HG03095 (cell line): ENCODE measurements at regions not wholly inside any gene's neighbourhood (a gene's known extent, or its start where the extent isn't known, plus 50 kb on each side); places are given as distances from the start of the nearest gene placed in this dataset.
"Not testable (repeated sequence)": the region's sequence is repeated elsewhere in the genome, so short reads cannot be mapped to it uniquely, and the experiment has no call there.

Experiments
- ATAC-seq: cut with Tn5 transposase; IDR thresholded peaks from one replicate; pipeline ENCODE4 v1.9.1; 2021; ENCODE audit warnings: moderate library complexity; ENCODE audit not compliant: unreplicated experiment

DNA sequence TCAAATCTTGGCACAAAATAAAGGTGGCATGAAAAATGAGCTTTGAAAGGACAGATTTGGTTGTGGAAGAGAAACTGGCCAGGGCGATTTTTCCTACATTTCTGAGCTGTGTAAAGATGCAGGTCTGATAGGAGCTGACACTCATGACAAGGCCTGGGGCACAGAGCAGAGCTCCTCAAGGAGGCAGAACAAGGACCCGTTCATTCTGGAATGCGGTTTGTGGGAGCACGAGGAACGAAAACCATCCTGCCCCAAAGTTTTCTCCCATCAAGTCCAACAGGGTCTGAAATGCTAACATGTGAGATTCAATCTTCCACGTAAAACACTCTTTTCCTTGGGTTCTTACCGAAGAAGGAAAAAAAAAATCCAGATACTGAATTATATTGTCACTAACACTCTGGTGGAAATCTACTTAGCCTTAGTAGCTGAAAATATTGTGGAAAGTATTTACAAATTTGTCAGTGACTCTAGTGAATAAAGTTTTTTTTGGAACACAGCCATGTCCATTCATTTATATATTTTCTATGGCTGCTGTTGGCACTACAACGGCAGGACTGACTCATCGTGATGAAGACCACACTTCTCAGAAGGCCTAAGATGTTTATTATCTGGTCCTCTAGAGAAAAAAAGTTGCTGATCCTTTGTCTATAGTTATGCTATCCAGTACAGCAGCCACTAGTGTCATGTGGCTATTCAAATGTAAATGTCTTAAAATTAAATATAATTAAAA is 215.7 kb downstream of the BAMBI start:
- no peak for ATAC-seq

DNA sequence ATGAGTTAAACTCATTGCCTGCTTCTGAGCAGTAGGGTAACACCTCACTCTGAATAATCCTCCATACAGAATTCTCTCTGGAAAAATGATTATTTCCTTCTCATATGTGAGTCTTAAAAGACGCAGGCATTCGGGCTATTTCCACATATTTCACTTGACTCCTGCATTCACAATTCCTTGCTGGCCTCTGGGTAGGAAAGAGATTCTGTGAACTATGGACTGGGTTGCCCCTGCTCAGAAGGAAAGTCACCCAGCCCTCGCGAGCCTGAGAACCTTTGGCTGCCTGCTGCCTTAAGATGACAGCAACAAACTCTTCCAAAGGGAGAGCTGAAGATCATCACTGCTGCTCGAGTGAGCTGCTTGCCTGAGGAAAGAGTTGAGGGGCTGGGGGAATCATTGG is 216.8 kb downstream of the BAMBI start:
- ATAC-seq, result no peak

DNA sequence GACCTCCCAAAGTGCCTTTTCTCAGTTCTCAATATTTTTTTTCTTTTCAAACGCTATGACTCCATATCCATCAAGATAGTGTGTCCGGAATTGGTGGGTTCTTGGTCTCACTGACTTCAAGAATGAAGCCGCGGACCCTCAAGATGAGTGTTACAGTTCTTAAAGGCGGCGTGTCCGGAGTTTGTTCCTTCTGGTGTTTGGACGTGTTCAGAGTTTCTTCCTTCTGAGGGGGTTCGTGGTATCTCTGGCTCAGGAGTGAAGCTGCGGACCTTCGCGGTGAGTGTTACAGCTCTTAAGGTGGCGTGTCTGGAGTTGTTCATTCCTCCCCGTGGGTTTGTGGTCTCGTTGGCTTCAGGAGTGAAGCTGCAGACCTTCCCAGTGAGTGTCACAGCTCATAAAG is 218.3 kb downstream of the BAMBI start:
- not testable (repeated sequence) for ATAC-seq

DNA sequence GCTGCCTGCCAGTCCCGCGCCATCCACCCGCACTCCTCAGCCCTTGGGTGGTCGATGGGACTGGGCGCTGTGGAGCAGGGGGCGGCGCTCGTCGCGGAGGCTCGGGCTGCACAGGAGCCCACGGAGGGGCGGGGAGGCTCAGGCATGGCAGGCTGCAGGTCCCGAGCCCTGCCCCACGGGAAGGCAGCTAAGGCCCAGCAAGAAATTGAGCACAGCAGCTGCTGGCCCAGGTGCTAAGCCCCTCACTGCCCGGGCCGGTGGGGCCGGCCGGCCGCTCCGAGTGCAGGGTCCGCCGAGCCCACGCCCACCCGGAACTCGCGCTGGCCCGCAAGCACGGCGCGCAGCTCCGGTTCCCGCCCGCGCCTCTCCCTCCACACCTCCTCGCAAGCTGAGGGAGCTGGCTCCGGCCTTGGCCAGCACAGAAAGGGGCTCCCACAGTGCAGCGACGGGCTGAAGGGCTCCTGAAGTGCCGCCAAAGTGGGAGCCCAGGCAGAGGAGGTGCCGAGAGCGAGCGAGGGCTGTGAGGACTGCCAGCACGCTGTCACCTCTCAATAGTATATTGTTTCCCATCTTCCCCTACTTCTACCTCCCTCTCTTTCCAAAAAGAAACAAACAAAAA is 219.6 kb downstream of the BAMBI start:
- ATAC-seq, result not testable (repeated sequence)

DNA sequence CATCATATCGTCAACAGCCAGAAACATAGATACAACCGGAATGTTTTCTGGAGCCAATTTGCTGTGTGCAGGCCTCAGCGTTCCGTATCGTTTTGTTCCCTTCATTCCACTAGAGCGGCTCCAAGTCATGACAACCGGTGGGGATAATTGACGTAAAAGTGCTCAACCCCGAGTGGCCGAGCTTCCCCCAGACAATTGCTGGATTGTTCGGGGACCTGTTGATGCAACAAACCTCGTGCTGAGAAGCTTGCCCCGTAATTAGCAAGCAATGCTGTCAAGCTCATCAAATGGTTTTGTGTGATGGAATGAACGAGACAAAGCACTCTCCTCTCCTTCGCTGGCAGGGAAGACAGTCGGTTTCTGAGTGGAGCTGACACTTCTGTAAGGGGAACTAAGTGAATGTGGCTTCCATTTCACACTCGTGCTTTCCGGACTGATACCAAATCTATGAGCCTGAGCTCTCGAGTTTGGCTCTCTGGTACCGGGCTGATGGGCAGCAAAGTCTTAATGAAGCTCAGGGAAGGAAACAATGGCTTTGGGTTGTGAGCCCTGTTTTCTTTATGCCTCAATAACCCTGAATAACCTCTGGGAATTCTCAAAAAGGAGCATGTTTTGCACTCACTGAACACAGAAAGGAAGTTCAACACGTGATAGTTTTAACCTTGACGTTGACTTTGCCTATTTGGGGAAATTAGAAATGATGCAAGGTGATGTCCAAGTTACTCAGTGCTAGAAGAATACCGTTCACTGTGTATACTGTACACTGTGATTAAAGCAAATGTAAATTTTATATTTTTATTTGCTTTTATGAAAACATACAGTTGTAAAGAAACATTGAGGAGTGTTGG is 220.5 kb downstream of the BAMBI start:
- no peak for ATAC-seq

DNA sequence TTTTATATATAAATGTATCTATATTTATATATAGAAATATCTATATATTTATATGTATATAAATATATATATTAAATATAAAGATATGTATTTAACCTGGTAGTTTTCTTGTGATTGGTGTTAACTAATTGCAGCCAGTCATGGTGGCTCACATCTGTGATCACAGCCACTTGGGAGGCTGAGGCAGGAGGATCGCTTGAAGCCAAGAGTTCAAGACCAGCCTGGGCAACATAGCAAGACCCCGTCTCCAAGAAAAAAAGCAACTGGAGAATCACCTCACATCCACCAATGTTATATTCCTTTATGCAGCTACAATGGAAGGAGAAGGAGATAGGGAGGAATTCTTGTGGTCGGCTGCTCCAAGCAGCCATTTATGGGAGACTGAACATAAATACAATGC is 224.9 kb downstream of the BAMBI start:
- ATAC-seq, result no peak

DNA sequence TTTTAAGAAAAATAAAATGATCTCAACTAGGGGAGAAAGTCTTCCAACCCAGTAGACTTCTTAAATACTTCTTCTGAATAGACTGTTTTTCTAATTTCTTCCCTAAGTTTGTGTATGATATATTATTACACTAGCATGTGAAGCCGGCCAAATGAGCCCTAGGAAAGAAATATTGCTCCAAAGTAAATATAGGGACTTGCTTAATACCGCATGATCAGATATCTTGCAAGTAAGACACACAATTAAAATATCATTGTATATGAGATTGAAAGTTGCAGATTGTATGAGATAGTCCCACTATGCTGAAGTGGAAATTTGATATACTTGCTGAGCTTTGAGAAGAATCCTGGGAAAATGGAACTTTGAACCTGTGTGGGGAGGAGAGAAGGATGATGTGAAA is 225.7 kb downstream of the BAMBI start:
- no peak for ATAC-seq

DNA sequence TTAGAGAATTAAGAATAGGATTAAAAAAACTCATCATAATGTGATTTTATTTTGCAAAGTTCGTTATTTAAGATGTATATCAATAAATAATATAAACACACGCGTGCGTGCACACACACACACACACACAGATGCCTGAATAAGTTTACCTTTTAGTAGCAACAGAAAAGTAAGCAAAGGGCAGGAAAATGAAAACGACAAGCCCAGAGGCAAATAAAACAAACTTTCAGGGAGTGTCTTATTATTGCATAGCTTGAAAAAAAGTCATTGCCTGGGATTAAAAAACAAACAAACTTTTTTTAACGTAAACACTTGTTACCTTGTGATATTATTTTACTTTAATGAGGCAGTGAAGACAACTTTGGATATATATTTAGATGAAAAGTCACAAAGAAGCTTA is 226.4 kb downstream of the BAMBI start:
- ATAC-seq, result no peak

DNA sequence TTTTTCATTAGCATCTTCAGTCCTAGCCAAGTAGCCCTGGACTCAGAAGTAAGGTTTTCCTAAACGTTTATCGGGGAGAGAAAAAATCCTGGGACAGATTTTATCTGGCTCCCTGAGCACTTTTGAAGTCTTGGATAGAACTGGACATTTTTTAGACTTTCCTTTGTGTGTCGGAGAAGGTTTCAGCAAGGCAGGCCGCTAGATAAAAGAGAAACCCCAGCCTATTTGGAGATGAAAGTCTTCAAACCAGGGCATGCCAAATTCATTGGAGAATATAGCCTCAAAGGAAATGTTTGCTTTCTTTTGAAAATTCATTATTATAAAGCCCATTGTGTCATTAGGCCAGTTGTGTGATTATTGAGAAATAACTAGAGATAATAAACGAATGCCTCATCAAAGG is 228.1 kb downstream of the BAMBI start:
- no peak for ATAC-seq

DNA sequence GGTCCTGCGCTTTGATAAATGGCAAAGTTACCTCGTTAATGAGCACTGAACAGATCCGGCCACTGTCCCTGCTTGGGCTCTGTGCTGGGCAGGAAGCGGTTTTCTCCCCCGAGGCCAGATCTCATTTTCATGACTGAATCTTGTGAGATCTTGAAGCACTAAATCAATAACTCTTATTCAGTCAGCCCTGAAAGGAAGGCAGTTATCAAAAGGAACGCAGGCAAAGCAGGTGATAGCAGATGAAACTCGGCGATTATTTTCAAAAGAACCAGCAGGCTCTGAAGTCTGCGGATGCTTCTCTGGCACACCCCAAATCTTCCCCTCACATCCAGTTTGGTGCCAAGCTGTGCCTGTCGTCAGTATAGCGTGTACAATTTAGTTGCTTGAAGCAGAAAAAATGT is 228.7 kb downstream of the BAMBI start:
- no peak for ATAC-seq

DNA sequence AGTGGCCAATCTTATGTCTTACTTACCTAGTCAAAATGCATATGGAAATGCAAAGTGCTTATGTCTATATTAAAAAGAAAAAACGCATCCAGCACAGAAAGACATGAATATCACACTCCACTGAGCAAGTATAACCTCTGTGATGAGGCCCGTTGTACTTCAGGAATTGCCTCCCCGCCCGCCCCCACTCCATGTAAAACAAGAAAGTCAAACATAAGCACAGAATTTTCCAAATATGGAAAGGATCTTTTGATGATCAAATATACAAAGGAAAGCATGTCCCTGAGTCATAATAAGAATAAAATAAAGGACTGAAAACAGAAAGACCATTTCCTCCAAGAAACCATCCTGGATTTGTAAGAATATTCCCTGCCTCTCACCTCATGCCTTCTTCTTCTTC is 229.1 kb downstream of the BAMBI start:
- ATAC-seq, result no peak

DNA sequence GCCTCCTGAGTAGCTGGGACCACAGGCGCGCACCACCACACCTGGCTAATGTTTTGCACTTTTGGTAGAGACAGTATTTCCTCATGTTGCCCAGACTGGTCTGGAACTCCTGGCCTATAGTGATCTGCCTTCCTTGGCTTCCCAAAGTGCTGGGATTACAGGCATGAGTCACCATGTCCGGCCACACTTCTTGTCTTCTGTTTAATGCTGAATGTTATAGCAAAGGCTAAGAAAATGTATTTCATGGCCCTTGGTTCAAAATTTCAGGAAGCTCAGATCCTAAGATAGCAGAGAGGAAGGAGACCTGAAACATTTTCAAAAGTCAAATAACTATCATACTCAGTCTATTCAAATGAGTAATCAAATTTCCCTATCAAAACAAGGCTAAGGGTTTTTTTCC is 229.6 kb downstream of the BAMBI start:
- ATAC-seq, result no peak

DNA sequence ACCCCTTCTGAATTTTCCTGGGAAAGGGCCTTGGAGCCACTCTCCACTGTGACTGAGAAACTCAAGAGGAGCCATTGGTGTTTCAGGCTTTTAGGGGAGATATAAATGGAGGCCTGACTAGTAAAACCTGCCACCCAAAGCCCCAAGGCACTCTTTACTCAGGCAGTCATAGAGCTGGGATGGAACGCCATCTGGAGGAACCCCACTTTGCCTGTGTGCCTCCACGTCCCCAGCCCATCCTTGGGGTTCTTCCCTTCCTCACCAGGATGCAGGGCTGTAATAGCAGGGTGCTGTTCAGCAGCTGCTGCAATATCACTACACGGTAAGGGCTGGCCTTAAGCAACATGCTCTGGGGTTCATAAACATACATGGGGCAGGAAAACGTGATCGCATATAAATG is 232.6 kb downstream of the BAMBI start:
- ATAC-seq, result no peak

DNA sequence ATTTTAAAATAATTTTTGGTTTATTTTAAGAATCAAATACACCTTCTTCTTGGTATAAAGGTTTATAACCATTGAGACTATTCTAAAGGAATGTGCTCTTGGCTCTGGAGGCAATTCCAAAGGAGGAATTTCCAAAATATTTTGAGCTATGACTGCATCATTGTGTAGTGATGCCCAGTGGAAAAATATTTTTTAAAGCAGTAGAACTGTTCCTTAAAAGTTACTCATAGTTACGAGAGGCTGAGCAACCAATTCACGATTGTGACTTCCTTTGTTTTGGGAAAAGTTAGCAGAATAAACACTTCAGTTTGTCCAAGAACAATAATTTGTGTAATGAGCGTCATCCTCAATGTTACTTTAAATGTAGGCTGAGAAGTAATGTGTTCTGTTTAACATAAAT is 233.6 kb downstream of the BAMBI start:
- ATAC-seq, result no peak

DNA sequence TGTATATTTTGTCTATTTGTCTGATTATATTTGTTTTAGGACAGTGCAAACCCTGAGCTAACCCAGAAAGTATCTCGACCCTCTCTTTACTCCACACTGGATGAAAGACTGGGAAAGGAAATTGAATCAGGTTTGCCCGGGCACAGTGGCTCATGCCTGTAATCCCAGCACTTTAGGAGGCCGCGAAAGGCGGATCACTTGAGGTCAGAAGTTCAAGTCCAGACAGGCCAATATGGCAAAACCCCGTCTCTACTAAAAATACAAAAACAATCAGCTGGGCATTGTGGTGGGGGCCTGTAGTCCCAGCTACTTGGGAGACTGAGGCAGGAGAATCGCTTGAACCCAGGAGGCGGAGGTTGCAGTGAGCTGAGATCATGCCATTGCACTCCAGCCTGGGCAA is 234.2 kb downstream of the BAMBI start:
- not testable (repeated sequence) for ATAC-seq

DNA sequence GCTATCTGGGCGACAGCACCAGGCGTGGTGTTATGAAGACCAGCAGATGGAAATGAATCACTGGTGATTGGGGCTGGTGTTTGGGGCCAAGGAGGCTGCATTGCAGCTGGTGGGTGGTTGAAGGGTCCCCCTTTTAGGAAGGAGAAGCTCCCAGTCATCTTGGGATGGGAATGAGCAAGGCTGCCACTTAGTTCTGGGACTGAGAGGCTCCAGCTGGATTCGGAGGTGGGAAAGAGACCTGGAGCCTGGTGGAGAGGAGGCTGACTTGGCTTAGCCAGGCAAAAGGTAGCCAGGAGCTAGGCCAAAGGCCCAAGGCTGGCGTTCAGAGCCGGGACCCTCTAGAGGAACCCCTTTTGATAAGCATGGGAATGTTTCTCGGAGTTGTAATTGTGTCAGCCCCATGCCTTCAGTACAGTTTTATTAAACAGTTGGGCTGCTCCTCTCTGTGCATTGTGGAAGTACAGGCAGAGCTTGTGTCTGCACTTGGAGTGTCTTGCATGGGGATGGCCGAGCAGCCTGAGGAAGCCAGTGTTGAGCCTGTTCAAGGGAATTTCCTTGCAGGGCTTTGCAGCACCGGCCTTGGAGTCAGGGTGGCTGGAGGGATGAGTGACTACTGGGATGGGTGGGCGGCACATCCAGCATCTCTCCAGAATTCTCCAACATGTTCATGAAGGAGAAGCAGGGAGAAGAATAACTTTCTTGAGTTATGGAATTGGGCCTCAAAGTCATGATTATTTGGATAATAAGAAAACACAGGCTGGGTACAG is 234.9 kb downstream of the BAMBI start:
- no peak for ATAC-seq

DNA sequence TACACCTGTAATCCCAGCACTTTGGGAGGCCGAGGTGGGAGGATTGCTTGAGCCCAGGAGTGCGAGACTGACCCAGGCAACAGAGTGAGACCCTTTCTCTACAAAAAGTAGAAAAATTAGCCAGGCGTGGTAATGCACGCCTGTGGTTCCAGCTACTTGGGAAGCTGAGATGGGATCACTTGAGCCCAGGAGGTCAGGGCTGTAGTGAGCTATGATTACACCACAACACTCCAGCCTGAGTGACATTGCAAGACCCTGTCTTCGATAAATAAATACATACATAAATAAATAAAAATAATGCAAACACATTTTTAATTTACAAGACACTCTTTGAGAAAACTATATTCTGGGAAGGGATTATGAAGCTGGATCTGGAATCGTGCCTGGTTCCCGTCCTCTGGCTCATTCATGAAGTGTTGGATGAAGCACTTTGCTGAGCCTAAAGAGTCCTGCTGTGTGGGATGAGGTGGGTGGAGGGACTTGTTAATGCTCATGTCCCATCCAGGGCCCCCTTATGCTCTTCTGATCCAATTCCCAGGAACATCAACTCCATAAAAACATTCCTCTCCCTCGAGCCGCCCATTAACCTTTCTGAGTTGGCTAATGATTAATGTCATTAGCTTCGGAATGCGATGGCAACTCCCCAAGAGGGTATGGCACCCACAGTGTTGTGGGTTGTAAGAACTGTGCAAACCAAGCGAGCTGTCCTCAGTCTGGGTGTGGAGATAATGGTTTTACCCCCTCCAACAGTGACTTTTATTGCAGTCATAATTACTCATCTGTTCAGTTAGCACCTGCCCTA is 236.3 kb downstream of the BAMBI start:
- no peak for ATAC-seq

DNA sequence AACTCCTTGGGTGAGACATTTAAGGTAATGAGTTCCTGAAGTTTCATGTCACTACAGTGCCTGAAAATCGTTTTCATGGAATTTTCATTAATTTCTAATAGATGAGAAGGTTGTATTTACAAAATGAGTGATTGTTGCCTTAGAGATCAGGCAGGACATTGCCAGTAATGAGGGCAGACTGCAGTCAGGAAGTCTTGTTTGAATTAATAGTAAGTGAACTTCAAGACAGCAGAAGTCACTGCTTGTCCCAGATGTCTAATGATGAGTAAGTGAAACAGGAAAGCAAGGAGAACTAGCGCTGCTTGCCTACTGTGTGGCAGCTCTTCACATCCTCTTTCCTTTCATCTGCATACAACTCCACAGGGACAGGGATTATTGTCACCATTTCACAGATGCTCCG is 237.4 kb downstream of the BAMBI start:
- ATAC-seq, result no peak

DNA sequence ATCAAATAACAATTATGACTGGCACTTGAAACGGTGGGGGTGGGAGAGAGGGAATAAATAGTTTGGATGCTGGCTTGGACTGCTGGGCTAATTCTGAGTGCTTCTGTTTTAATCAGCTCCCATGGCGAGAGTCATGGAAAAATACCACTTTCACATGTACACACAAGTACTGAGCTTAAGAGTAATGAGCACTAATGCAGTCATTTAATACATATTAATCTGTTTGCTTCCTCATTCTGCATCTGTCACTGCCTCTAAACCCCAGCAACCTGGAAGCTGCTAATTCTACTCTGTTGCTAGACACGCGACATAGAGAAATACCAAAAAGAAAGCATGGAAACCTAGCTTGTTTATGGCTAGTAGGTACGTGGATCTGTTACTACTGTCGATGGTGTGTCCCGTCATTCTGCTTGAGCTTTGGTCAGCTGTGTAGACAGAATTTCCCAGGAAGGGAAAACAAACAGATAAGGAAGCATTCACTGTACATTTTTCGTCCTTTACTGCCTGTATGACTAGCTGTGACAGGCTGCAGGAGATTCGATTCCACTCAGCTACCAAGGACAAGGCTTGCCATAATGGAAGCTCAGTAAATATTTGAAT is 238.8 kb downstream of the BAMBI start:
- ATAC-seq, result no peak

DNA sequence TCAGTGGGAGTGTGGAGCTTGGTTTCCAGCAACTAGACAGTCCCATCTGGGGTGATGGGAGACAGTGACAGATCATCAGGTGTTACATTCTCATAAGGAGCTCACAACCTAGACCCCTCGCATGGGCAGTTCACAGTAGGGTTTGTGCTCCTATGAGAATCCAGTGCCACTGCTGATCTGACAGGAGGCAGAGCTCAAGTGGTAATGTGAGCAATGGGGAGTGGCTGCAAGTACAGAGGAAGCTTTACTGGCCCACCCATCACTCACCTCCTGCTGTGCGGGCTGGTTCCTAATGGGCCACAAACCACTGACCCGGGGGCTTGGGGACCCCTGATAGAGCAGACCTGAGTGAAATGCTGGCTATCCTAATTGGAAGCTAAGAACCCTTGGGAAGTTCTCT is 242.8 kb downstream of the BAMBI start:
- ATAC-seq, result no peak
